HUES64 (cell line): ENCODE measurements at regions not wholly inside any gene's neighbourhood (a gene's known extent, or its start where the extent isn't known, plus 50 kb on each side); places are given as distances from the start of the nearest gene placed in this dataset.

Experiments used
- H3K27ac ChIP-seq: 2 replicates; pipeline ENCODE4 v1.7.0; 2013; ENCODE audit warnings: low read depth, low read length, inconsistent platforms
- H3K27me3 ChIP-seq: 2 replicates; pipeline ENCODE4 v1.6.1; 2013; ENCODE audit warnings: mild to moderate bottlenecking, low read length; ENCODE audit not compliant: insufficient read depth
- H3K36me3 ChIP-seq: 2 replicates; pipeline ENCODE4 v1.6.1; 2013; ENCODE audit warnings: mild to moderate bottlenecking, low read length; ENCODE audit not compliant: insufficient read depth
- H3K4me1 ChIP-seq: 2 replicates; pipeline ENCODE4 v1.6.1; 2013; ENCODE audit warnings: mild to moderate bottlenecking, low read length, moderate library complexity; ENCODE audit not compliant: insufficient read depth
- H3K4me3 ChIP-seq: 2 replicates; pipeline ENCODE4 v1.5.1; 2013; ENCODE audit warnings: mild to moderate bottlenecking, low read length, moderate library complexity
- H3K9ac ChIP-seq: 2 replicates; pipeline ENCODE4 v1.6.1; 2013; ENCODE audit warnings: mild to moderate bottlenecking, low read depth, low read length
- H3K9me3 ChIP-seq: 2 replicates; pipeline ENCODE4 v1.6.1; 2013; ENCODE audit warnings: low read depth, low read length; ENCODE audit not compliant: insufficient read depth
- WGBS: fragments of 150-250, 120-280 bp; methylation state at CpG from one replicate; pipeline ENCODE4 v1.1.7; 2013; ENCODE audit warnings: missing lambda C conversion rate; 5-methylcytosine and 5-hydroxymethylcytosine counted together

- Histone ChIP-seq H3K4me3 (no peak overlapping the region), H3K4me1 (no peaks in the 10 kb centered on the region), H3K36me3 (no peaks in the 10 kb centered on the region), H3K9me3 (no peaks in the 10 kb centered on the region), H3K27ac (no peak overlapping the region), H3K9ac (no peak overlapping the region), H3K27me3 (no peaks in the 10 kb centered on the region)
- WGBS = 90% methylated on average over 6 of the region's 6 CpGs
These were observed 157.2 kb upstream of the KAZN start for GRCh38 chr1:14441302-14441741.

- H3K27ac ChIP-seq = no peak overlapping the region
- no peak overlapping the region for H3K9ac ChIP-seq
- no peaks in the 10 kb centered on the region for H3K9me3 ChIP-seq
- WGBS = 86% methylated on average over 4 of the region's 4 CpGs
- no peaks in the 10 kb centered on the region for H3K4me1 ChIP-seq
- no peaks in the 10 kb centered on the region for H3K36me3 ChIP-seq
- H3K4me3 ChIP-seq = no peak overlapping the region
- H3K27me3 ChIP-seq = no peaks in the 10 kb centered on the region
These were observed 155.8 kb upstream of the KAZN start for GRCh38 chr1:14442669-14443068.

- 79% methylated on average over 4 of the region's 4 CpGs for WGBS
- H3K36me3 ChIP-seq = no peaks in the 10 kb centered on the region
- H3K9ac ChIP-seq = no peak overlapping the region
- no peaks in the 10 kb centered on the region for H3K4me1 ChIP-seq
- no peak overlapping the region for H3K4me3 ChIP-seq
- H3K27ac ChIP-seq = no peak overlapping the region
- no peaks in the 10 kb centered on the region for H3K9me3 ChIP-seq
- H3K27me3 ChIP-seq = no peaks in the 10 kb centered on the region
These were observed 155.2 kb upstream of the KAZN start for GRCh38 chr1:14443164-14443787.

- H3K27me3 ChIP-seq = no peaks in the 10 kb centered on the region; the same call in 1 of the 2 replicates
These were observed 147.3 kb upstream of the KAZN start for GRCh38 chr1:14451217-14451616.

GRCh38 chr1:14452551-14452950, 145.9 kb upstream of the KAZN start:
- no peaks in the 10 kb centered on the region for H3K9me3 ChIP-seq
- no peak overlapping the region for H3K9ac ChIP-seq
- H3K36me3 ChIP-seq = no peaks in the 10 kb centered on the region
- 97% methylated on average over 4 of the region's 4 CpGs for WGBS
- H3K4me1 ChIP-seq = no peaks in the 10 kb centered on the region
- no peak overlapping the region for H3K27ac ChIP-seq
- no peaks in the 10 kb centered on the region; the same call in 1 of the 2 replicates for H3K27me3 ChIP-seq
- H3K4me3 ChIP-seq = no peak overlapping the region

More at GRCh38 chr1:14451217-14451616, 147.3 kb upstream of the KAZN start:
- no peak overlapping the region for H3K9ac ChIP-seq
- no peak overlapping the region for H3K27ac ChIP-seq
- H3K36me3 ChIP-seq = no peaks in the 10 kb centered on the region
- H3K4me1 ChIP-seq = no peaks in the 10 kb centered on the region
- H3K9me3 ChIP-seq = no peaks in the 10 kb centered on the region
- WGBS = 98% methylated on average over 2 of the region's 2 CpGs
- no peak overlapping the region for H3K4me3 ChIP-seq

GRCh38 chr1:14460173-14460572, 138.3 kb upstream of the KAZN start:
- Histone ChIP-seq H3K36me3 (no peaks in the 10 kb centered on the region), H3K4me1 (no peaks in the 10 kb centered on the region), H3K4me3 (no peak overlapping the region), H3K9ac (no peak overlapping the region), H3K27ac (no peak overlapping the region), H3K27me3 (no peaks in the 10 kb centered on the region), H3K9me3 (no peaks in the 10 kb centered on the region)
- WGBS = 78% methylated on average over 3 of the region's 3 CpGs

- H3K4me3 ChIP-seq = no peak overlapping the region
- no peaks in the 10 kb centered on the region for H3K36me3 ChIP-seq
- WGBS = 87% methylated on average over 4 of the region's 4 CpGs
- no peak overlapping the region for H3K27ac ChIP-seq
- H3K9me3 ChIP-seq = no peaks in the 10 kb centered on the region
- H3K9ac ChIP-seq = no peak overlapping the region
- no peaks in the 10 kb centered on the region for H3K27me3 ChIP-seq
- H3K4me1 ChIP-seq = no peaks in the 10 kb centered on the region
These were observed 135.6 kb upstream of the KAZN start for GRCh38 chr1:14462851-14463250.

- no peaks in the 10 kb centered on the region for H3K4me1 ChIP-seq
- WGBS = 92% methylated on average over 2 of the region's 4 CpGs
These were observed 132.5 kb upstream of the KAZN start for GRCh38 chr1:14466006-14466405.

GRCh38 chr1:14467112-14467511, 131.4 kb upstream of the KAZN start:
- WGBS = no CpG with 5 or more reads among the region's 1 CpG

More at GRCh38 chr1:14466006-14466405, 132.5 kb upstream of the KAZN start:
- H3K4me3 ChIP-seq = no peak overlapping the region
- no peaks in the 10 kb centered on the region for H3K9me3 ChIP-seq
- H3K9ac ChIP-seq = no peak overlapping the region
- no peaks in the 10 kb centered on the region for H3K27me3 ChIP-seq
- no peaks in the 10 kb centered on the region for H3K36me3 ChIP-seq
- no peak overlapping the region for H3K27ac ChIP-seq

GRCh38 chr1:14468751-14469150, 129.7 kb upstream of the KAZN start:
- H3K4me3 ChIP-seq = no peak overlapping the region
- no peaks in the 10 kb centered on the region for H3K4me1 ChIP-seq
- no peak overlapping the region for H3K9ac ChIP-seq
- H3K27me3 ChIP-seq = no peaks in the 10 kb centered on the region
- H3K9me3 ChIP-seq = no peaks in the 10 kb centered on the region
- H3K27ac ChIP-seq = no peak overlapping the region
- 91% methylated on average over 7 of the region's 7 CpGs for WGBS
- H3K36me3 ChIP-seq = no peaks in the 10 kb centered on the region

More at GRCh38 chr1:14467112-14467511, 131.4 kb upstream of the KAZN start:
- Histone ChIP-seq H3K4me1 (no peaks in the 10 kb centered on the region), H3K4me3 (no peak overlapping the region), H3K36me3 (no peaks in the 10 kb centered on the region), H3K27me3 (no peaks in the 10 kb centered on the region), H3K9ac (no peak overlapping the region), H3K27ac (no peak overlapping the region), H3K9me3 (no peaks in the 10 kb centered on the region)

GRCh38 chr1:14470802-14471201, 127.7 kb upstream of the KAZN start:
- Histone ChIP-seq H3K4me1 (no peaks in the 10 kb centered on the region), H3K9me3 (no peaks in the 10 kb centered on the region), H3K4me3 (no peak overlapping the region), H3K9ac (no peak overlapping the region), H3K27me3 (no peaks in the 10 kb centered on the region), H3K36me3 (no peaks in the 10 kb centered on the region), H3K27ac (no peak overlapping the region)
- WGBS = 92% methylated on average over 4 of the region's 4 CpGs

- Histone ChIP-seq H3K36me3 (no peaks in the 10 kb centered on the region), H3K27ac (no peak overlapping the region), H3K9ac (no peak overlapping the region), H3K9me3 (no peaks in the 10 kb centered on the region), H3K4me1 (no peaks in the 10 kb centered on the region), H3K4me3 (no peak overlapping the region), H3K27me3 (no peaks in the 10 kb centered on the region)
- WGBS = 92% methylated on average over 1 of the region's 1 CpG
These were observed 123.6 kb upstream of the KAZN start for GRCh38 chr1:14474856-14475255.
